ENCODE measurements at regions not wholly inside any gene's neighbourhood (a gene's known extent, or its start where the extent isn't known, plus 50 kb on each side); places are given as distances from the start of the nearest gene placed in this dataset.
"Not testable (repeated sequence)": the region's sequence is repeated elsewhere in the genome, so short reads cannot be mapped to it uniquely, and the experiment has no call there.

- no peak for DNase-seq (ENCODE audit: low read depth in 2 of 2)
Observed at GRCh38 chr19:20388706-20389225, 176.8 kb downstream of the ZNF737 start.

GRCh38 chr19:20385061-20385460, 180.5 kb downstream of the ZNF737 start:
- DNase-seq (ENCODE audit: low read depth in 2 of 2): no peak

- DNase-seq (ENCODE audit: low read depth in 2 of 2): no peak
Observed at GRCh38 chr19:20371911-20372310, 193.7 kb downstream of the ZNF737 start.

- DNase-seq (ENCODE audit: low read depth in 2 of 2): not testable (repeated sequence)
Observed at GRCh38 chr19:20371304-20371703, 194.3 kb downstream of the ZNF737 start.

- DNase-seq (ENCODE audit: low read depth in 2 of 2): no peak
Observed at GRCh38 chr19:20367811-20368294, 197.7 kb downstream of the ZNF737 start.

- no peak for DNase-seq (ENCODE audit: low read depth in 2 of 2)
Observed at GRCh38 chr19:20365146-20365545, 198.1 kb downstream of the ZNF486 start.

- DNase-seq (ENCODE audit: low read depth in 2 of 2): no peak
Observed at GRCh38 chr19:20359933-20360720, 193.1 kb downstream of the ZNF486 start.

- DNase-seq (ENCODE audit: low read depth in 2 of 2): not testable (repeated sequence)
Observed at GRCh38 chr19:20358841-20359465, 191.9 kb downstream of the ZNF486 start.

GRCh38 chr19:20357921-20358320, 190.9 kb downstream of the ZNF486 start:
- no peak for DNase-seq (ENCODE audit: low read depth in 2 of 2)

- DNase-seq (ENCODE audit: low read depth in 2 of 2): no peak
Observed at GRCh38 chr19:20351244-20351643, 184.2 kb downstream of the ZNF486 start.

GRCh38 chr19:20349206-20349605, 182.2 kb downstream of the ZNF486 start:
- DNase-seq (ENCODE audit: low read depth in 2 of 2): no peak

- no peak for DNase-seq (ENCODE audit: low read depth in 2 of 2)
Observed at GRCh38 chr19:20339444-20339843, 172.4 kb downstream of the ZNF486 start.

- no peak for DNase-seq (ENCODE audit: low read depth in 2 of 2)
Observed at GRCh38 chr19:20334760-20335159, 167.7 kb downstream of the ZNF486 start.

- DNase-seq (ENCODE audit: low read depth in 2 of 2): no peak
Observed at GRCh38 chr19:20333508-20333907, 166.5 kb downstream of the ZNF486 start.

GRCh38 chr19:20325151-20325550, 158.1 kb downstream of the ZNF486 start:
- DNase-seq (ENCODE audit: low read depth in 2 of 2): no peak

GRCh38 chr19:20321139-20321763, 154.2 kb downstream of the ZNF486 start:
- DNase-seq (ENCODE audit: low read depth in 2 of 2): no peak

GRCh38 chr19:20320191-20320590, 153.2 kb downstream of the ZNF486 start:
- DNase-seq (ENCODE audit: low read depth in 2 of 2): no peak

- no peak for DNase-seq (ENCODE audit: low read depth in 2 of 2)
Observed at GRCh38 chr19:20318616-20319015, 151.6 kb downstream of the ZNF486 start.

- DNase-seq (ENCODE audit: low read depth in 2 of 2): no peak
Observed at GRCh38 chr19:20315543-20315942, 148.5 kb downstream of the ZNF486 start.

GRCh38 chr19:20313894-20314293, 146.9 kb downstream of the ZNF486 start:
- DNase-seq (ENCODE audit: low read depth in 2 of 2): no peak

GRCh38 chr19:20307127-20307526, 140.1 kb downstream of the ZNF486 start:
- no peak for DNase-seq (ENCODE audit: low read depth in 2 of 2)

GRCh38 chr19:20296314-20296713, 129.3 kb downstream of the ZNF486 start:
- DNase-seq (ENCODE audit: low read depth in 2 of 2): not testable (repeated sequence)

All from activated CD4-positive, alpha-beta T cell treated with anti-CD3 and anti-CD28 coated beads for 24 hours (primary cell).